GM13976 (cell line): ENCODE measurements at regions not wholly inside any gene's neighbourhood (a gene's known extent, or its start where the extent isn't known, plus 50 kb on each side); places are given as distances from the start of the nearest gene placed in this dataset.

Experiments
- DNase-seq: peaks from one replicate; pipeline ENCODE4 v3.0.0; 2012; ENCODE audit warnings: low spot score
- in situ Hi-C: fragments of 300-500 bp; cut with MboI; formaldehyde crosslinking; loops from one replicate; pipeline ENCODE4 v1.12.0; 2022; ENCODE audit warnings: low sequenced_read_pairs, mixed read lengths, inconsistent platforms; ENCODE audit not compliant: unreplicated experiment
- TF ChIP-seq, protein P1 (sequence below): IDR thresholded peaks from 2 replicates; pipeline ENCODE4 v1.5.1; 2012; ENCODE audit warnings: borderline replicate concordance, mild to moderate bottlenecking; ENCODE audit not compliant: insufficient read depth; ENCODE audit errors: extremely low read depth, missing control alignments, control extremely low read depth

DNA sequence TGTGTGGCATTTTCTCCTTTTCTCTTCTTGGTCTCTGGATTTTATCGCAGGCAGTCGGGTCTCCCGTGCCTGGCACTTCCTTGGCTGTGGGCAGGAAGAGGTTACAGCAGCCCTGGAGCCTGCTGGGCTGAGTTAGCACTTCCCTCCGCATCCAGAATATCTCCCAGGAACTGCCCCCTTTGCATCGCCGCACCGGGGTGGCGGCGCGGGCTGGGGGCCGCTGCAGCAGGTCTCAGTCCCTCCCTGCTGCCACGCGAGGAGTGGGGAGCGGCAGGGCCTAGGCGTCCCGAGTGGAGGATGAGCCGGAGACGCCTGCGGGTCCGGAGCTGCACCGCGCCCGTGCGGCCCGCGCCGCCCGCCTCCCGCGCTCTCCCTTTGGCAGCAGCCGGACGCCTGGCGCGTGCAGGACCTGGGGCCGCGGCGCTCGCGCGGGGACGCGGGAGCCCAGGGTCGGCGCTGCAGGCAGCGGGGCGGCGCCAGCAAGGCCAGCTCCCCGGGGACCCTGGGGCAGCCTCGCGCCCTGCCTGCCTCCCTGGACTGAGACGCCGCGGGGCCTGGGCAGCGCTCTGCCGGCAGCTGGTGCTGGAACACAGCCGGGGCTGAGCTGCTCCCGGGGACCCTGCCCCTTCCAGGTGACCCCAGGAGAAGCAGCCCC is 192.8 kb downstream of the PRDM2 start:
- in situ Hi-C loops = no loop called here
- peak; percentile 28 for DNase-seq

DNA sequence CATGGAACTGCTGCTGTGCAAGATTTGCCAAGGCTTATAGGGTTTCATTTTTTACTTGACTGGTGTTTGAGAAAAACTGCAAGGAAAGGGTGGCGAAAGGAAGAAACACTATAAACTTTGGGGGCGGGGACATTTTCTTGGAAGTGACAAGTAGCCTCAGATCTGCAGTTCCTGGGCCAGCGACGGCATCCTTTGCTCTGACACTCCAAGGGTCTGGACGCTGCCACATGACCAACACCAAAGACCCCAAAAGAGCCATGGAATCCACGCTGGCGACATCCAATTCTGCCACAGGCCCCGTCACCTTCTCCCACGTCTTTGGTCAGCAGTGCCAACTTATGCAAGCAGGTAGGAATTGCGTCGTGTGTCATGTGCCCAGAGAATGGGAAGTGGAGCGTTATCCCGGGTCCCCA is 193.4 kb downstream of the PRDM2 start:
- in situ Hi-C loops = no loop called here
- no peak for DNase-seq
- TF ChIP-seq, protein P1, sequence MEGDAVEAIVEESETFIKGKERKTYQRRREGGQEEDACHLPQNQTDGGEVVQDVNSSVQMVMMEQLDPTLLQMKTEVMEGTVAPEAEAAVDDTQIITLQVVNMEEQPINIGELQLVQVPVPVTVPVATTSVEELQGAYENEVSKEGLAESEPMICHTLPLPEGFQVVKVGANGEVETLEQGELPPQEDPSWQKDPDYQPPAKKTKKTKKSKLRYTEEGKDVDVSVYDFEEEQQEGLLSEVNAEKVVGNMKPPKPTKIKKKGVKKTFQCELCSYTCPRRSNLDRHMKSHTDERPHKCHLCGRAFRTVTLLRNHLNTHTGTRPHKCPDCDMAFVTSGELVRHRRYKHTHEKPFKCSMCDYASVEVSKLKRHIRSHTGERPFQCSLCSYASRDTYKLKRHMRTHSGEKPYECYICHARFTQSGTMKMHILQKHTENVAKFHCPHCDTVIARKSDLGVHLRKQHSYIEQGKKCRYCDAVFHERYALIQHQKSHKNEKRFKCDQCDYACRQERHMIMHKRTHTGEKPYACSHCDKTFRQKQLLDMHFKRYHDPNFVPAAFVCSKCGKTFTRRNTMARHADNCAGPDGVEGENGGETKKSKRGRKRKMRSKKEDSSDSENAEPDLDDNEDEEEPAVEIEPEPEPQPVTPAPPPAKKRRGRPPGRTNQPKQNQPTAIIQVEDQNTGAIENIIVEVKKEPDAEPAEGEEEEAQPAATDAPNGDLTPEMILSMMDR = no peak

More for the DNA sequence above, 192.8 kb downstream of the PRDM2 start:
- TF ChIP-seq, protein P1 = no peak

DNA sequence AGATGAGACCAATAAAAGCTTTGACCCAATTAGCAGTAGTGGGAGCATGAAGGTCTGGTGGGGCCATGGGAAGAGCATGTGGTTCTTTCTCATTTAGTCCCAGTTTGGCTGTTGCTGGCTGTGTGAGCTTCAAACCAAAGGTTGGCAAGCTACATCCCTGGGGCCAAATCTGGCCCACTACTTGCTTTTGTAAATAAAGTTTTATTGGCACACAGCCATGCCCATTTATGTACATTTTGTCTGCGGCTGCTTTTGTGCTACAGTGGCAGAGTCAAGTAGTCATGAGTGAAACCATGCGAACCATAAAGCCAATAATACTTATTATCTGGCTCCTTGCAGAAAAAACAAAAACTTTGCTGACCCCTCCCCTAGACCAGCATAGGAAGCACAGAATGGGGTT is 196.9 kb downstream of the PRDM2 start:
- in situ Hi-C loops = no loop called here
- TF ChIP-seq, protein P1 = no peak
- no peak for DNase-seq

DNA sequence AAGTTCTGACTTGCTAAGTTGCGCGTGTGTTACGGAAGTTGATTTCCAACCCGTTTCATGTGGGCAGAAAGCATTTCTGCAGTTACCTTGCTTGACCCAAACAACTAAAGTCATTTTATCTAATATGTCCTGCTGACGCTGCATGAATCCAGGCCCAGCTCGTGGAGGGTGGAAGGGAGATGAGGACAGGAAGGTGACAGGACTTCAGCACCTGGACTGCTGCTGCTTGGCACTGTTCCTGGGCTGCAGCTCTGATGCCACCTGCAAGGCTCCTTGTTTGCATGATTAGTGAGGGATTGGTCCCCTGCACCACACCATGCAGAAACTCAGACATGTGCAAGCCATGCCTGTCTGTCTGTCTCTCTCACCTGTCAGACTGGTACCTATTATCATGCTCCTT is 198.4 kb downstream of the PRDM2 start:
- TF ChIP-seq, protein P1 = no peak
- in situ Hi-C loops = no loop called here
- DNase-seq = no peak

DNA sequence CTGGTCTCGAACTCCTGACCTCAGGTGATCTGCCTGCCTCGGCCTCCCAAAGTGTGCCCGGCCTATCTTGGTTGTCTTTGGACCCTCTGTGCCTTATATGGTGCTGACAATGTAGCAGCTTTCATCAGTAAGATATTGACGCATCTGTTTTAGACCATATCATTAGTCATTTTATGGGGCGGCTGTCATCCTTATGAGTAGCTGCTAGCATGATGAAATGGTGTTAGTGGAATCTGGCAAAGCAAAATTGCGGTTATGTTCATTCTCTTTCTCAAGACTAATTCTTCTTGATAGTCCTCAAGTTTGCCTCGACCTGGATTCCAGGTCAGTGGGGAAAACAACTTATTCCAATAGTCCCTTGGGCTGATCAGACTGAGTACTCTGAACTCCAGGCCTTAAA is 199.9 kb downstream of the PRDM2 start:
- TF ChIP-seq, protein P1 = no peak
- in situ Hi-C loops = no loop called here
- no peak for DNase-seq

DNA sequence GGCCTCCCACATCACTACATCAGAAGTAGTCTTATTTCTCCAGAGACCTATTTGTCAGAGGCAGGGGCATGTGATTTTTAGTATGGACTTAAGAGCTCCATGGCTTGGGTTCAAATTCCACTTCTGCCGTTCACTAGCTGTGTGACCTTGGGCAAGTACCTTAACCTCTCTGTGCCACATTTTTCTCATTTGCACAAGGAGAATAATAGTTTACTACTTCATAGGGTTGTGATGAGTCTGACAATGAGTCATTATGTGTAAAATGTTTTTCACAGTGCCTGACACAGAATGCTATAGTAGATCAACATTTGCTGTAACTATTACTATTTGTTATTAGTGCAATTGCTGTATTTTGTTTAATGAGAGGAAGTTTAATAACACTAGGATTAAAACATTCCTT is 200.6 kb downstream of the PRDM2 start:
- no peak for DNase-seq
- TF ChIP-seq, protein P1 = no peak
- in situ Hi-C loops = no loop called here

DNA sequence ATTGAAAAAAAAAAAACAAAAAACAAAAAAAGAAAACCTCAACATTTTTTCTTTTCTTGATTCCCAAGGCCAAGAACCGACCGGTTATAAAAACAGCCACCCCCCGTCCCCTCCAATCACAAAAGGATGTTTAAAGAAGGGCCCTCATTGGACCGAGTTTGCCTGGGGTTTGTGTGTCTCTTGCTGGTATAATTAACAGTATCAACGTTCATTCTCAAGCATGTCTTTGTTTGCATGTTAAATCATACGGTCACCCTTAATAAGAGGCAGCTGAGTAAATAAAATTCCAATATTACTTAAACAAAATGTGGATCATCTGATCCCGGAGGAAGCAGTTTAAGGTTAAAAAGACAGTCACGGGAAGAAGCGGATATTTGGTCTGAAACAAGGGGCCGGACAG is 201.1 kb downstream of the PRDM2 start:
- no peak for DNase-seq
- TF ChIP-seq, protein P1 = no peak
- in situ Hi-C loops = no loop called here
